ENCODE measurements at regions not wholly inside any gene's neighbourhood (a gene's known extent, or its start where the extent isn't known, plus 50 kb on each side); places are given as distances from the start of the nearest gene placed in this dataset.

- no peaks in the 10 kb centered on the region for H3K4me1 ChIP-seq (ENCODE audit: control insufficient read depth, insufficient read depth, low read length)
- no peaks in the 10 kb centered on the region for H3K27me3 ChIP-seq (ENCODE audit: control insufficient read depth, insufficient read depth, low read length)
- H3K4me3 ChIP-seq (ENCODE audit: low read length), result no peak overlapping the region
- no peaks in the 10 kb centered on the region for H3K9me3 ChIP-seq (ENCODE audit: control insufficient read depth, insufficient read depth, low read length)
- DNase-seq (ENCODE audit: low read depth, low spot score), result no peak
- no CpG with 5 or more reads among the region's 5 CpGs for WGBS (ENCODE audit: insufficient coverage, insufficient read length)
- no peaks in the 10 kb centered on the region for H3K36me3 ChIP-seq (ENCODE audit: control insufficient read depth, insufficient read depth, low read length)
- no peak overlapping the region for H3K27ac ChIP-seq (ENCODE audit: low read length)
Observed at GRCh38 chr13:47178090-47178950, 281.5 kb upstream of the HTR2A start.

GRCh38 chr13:47175172-47175866, 278.5 kb upstream of the HTR2A start:
- no peak overlapping the region for H3K27ac ChIP-seq (ENCODE audit: low read length)
- no peak for DNase-seq (ENCODE audit: low read depth, low spot score)
- WGBS (ENCODE audit: insufficient coverage, insufficient read length), result no CpG with 5 or more reads among the region's 3 CpGs

DNA sequence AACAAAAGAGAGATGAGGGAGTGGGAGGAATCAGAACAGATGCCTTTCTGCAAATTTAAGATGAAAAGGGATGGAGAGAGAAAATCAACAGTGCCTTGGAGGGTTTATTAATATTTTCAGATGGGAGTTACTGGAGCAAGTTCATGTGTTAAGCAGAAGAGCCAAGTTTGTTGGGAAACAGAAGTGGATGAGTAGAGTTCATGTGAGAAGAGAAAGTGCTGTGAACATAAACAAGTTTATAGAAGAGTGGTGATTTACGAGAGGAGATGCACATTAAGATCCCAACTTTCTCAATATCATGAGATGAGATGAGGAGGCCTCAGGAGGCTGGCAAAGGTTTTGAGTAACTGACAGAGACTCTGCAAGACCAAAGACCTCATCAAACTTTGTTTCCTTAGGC, 274.1 kb upstream of the HTR2A start:
- Histone ChIP-seq H3K4me1 (ENCODE audit: control insufficient read depth, insufficient read depth, low read length) (no peaks in the 10 kb centered on the region), H3K27me3 (ENCODE audit: control insufficient read depth, insufficient read depth, low read length) (no peaks in the 10 kb centered on the region), H3K9me3 (ENCODE audit: control insufficient read depth, insufficient read depth, low read length) (no peaks in the 10 kb centered on the region), H3K36me3 (ENCODE audit: control insufficient read depth, insufficient read depth, low read length) (no peaks in the 10 kb centered on the region), H3K4me3 (ENCODE audit: low read length) (no peak overlapping the region), H3K27ac (ENCODE audit: low read length) (no peak overlapping the region)
- no CpG with 5 or more reads among the region's 1 CpG for WGBS (ENCODE audit: insufficient coverage, insufficient read length)
- no peak for DNase-seq (ENCODE audit: low read depth, low spot score)

More at GRCh38 chr13:47175172-47175866, 278.5 kb upstream of the HTR2A start:
- no peaks in the 10 kb centered on the region for H3K4me1 ChIP-seq (ENCODE audit: control insufficient read depth, insufficient read depth, low read length)
- no peaks in the 10 kb centered on the region for H3K27me3 ChIP-seq (ENCODE audit: control insufficient read depth, insufficient read depth, low read length)
- H3K4me3 ChIP-seq (ENCODE audit: low read length), result no peak overlapping the region
- H3K36me3 ChIP-seq (ENCODE audit: control insufficient read depth, insufficient read depth, low read length), result no peaks in the 10 kb centered on the region
- no peaks in the 10 kb centered on the region for H3K9me3 ChIP-seq (ENCODE audit: control insufficient read depth, insufficient read depth, low read length)

GRCh38 chr13:47168618-47169017, 271.8 kb upstream of the HTR2A start:
- H3K36me3 ChIP-seq (ENCODE audit: control insufficient read depth, insufficient read depth, low read length), result no peaks in the 10 kb centered on the region
- no peaks in the 10 kb centered on the region for H3K9me3 ChIP-seq (ENCODE audit: control insufficient read depth, insufficient read depth, low read length)
- DNase-seq (ENCODE audit: low read depth, low spot score), result no peak
- no peak overlapping the region for H3K4me3 ChIP-seq (ENCODE audit: low read length)
- no peaks in the 10 kb centered on the region for H3K27me3 ChIP-seq (ENCODE audit: control insufficient read depth, insufficient read depth, low read length)
- H3K27ac ChIP-seq (ENCODE audit: low read length), result no peak overlapping the region
- H3K4me1 ChIP-seq (ENCODE audit: control insufficient read depth, insufficient read depth, low read length), result no peaks in the 10 kb centered on the region; the same call in 1 of the 2 replicates
- WGBS (ENCODE audit: insufficient coverage, insufficient read length), result no CpG with 5 or more reads among the region's 7 CpGs

- DNase-seq (ENCODE audit: low read depth, low spot score), result no peak
- H3K4me3 ChIP-seq (ENCODE audit: low read length), result no peak overlapping the region
Observed at GRCh38 chr13:47168066-47168465, 271.2 kb upstream of the HTR2A start.

DNA sequence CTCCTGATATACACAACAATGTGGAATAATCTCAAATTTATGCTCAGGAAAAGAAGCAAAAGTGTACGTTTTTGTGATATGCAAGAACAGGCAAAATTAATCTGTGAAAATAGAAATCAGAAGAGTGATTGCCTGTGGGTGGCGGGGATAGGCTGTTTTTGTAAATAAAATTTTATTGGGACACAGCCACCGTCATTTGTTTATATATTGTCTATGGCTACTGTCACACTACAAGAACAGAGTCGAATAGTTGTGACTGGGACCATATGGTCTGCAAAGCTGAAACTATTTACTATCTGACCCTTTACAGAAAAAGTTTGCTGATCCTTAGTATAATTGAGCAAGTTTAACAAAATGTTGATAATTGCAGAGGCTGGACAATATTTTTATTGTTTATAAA, 269.5 kb upstream of the HTR2A start:
- Histone ChIP-seq H3K9me3 (ENCODE audit: control insufficient read depth, insufficient read depth, low read length) (no peaks in the 10 kb centered on the region), H3K36me3 (ENCODE audit: control insufficient read depth, insufficient read depth, low read length) (no peaks in the 10 kb centered on the region), H3K27ac (ENCODE audit: low read length) (no peak overlapping the region), H3K4me1 (ENCODE audit: control insufficient read depth, insufficient read depth, low read length) (no peaks in the 10 kb centered on the region; the same call in 1 of the 2 replicates), H3K27me3 (ENCODE audit: control insufficient read depth, insufficient read depth, low read length) (no peaks in the 10 kb centered on the region), H3K4me3 (ENCODE audit: low read length) (no peak overlapping the region)
- no CpG with 5 or more reads among the region's 4 CpGs for WGBS (ENCODE audit: insufficient coverage, insufficient read length)
- DNase-seq (ENCODE audit: low read depth, low spot score), result no peak

More at GRCh38 chr13:47168066-47168465, 271.2 kb upstream of the HTR2A start:
- Histone ChIP-seq H3K4me1 (ENCODE audit: control insufficient read depth, insufficient read depth, low read length) (no peaks in the 10 kb centered on the region; the same call in 1 of the 2 replicates), H3K27me3 (ENCODE audit: control insufficient read depth, insufficient read depth, low read length) (no peaks in the 10 kb centered on the region), H3K27ac (ENCODE audit: low read length) (no peak overlapping the region), H3K36me3 (ENCODE audit: control insufficient read depth, insufficient read depth, low read length) (no peaks in the 10 kb centered on the region), H3K9me3 (ENCODE audit: control insufficient read depth, insufficient read depth, low read length) (no peaks in the 10 kb centered on the region)
- WGBS (ENCODE audit: insufficient coverage, insufficient read length), result no CpG with 5 or more reads among the region's 6 CpGs

DNA sequence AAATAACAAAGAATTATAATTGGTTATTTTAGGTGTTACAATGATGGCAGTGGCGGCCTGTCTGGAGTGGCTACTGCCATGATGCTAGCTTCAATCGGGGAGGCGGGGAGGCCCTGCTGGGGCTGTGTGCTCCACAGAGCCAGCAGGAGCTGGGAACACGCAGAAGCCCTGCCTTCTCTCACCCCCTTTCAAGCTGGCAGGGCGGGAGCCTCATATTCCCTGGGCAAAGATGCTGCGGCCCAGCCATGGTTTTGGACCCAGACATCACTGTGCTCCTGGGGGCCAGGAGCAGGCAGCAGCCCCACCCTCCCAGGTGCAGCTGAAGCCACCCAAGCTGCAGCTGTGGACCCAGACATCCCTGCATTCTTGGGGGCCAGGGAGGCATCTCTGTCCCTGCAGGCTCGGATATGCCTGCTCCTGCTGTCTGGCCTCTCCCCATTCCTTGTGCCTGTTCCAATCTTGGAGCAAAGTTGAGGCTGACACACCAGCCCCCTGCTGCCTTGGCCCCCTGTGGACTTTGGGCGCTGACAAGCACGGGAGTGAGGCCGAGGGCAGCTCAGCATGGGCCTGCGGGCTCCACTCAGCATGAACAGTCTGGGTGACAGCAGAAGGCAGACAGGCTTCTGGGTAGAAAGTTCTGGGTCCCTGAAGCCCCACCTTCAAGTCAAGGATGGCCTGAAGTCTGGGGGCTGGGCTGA, 263.1 kb upstream of the HTR2A start:
- Histone ChIP-seq H3K4me3 (ENCODE audit: low read length) (no peak overlapping the region), H3K27ac (ENCODE audit: low read length) (no peak overlapping the region), H3K4me1 (ENCODE audit: control insufficient read depth, insufficient read depth, low read length) (no peaks in the 10 kb centered on the region; the same call in 1 of the 2 replicates), H3K9me3 (ENCODE audit: control insufficient read depth, insufficient read depth, low read length) (no peaks in the 10 kb centered on the region), H3K27me3 (ENCODE audit: control insufficient read depth, insufficient read depth, low read length) (no peaks in the 10 kb centered on the region), H3K36me3 (ENCODE audit: control insufficient read depth, insufficient read depth, low read length) (no peaks in the 10 kb centered on the region)
- DNase-seq (ENCODE audit: low read depth, low spot score), result no peak
- no CpG with 5 or more reads among the region's 11 CpGs for WGBS (ENCODE audit: insufficient coverage, insufficient read length)

GRCh38 chr13:47158593-47158992, 261.7 kb upstream of the HTR2A start:
- Histone ChIP-seq H3K4me3 (ENCODE audit: low read length) (no peak overlapping the region), H3K27ac (ENCODE audit: low read length) (no peak overlapping the region), H3K4me1 (ENCODE audit: control insufficient read depth, insufficient read depth, low read length) (no peaks in the 10 kb centered on the region), H3K27me3 (ENCODE audit: control insufficient read depth, insufficient read depth, low read length) (no peaks in the 10 kb centered on the region), H3K36me3 (ENCODE audit: control insufficient read depth, insufficient read depth, low read length) (no peaks in the 10 kb centered on the region), H3K9me3 (ENCODE audit: control insufficient read depth, insufficient read depth, low read length) (no peaks in the 10 kb centered on the region)
- no CpG with 5 or more reads among the region's 2 CpGs for WGBS (ENCODE audit: insufficient coverage, insufficient read length)
- no peak for DNase-seq (ENCODE audit: low read depth, low spot score)

DNA sequence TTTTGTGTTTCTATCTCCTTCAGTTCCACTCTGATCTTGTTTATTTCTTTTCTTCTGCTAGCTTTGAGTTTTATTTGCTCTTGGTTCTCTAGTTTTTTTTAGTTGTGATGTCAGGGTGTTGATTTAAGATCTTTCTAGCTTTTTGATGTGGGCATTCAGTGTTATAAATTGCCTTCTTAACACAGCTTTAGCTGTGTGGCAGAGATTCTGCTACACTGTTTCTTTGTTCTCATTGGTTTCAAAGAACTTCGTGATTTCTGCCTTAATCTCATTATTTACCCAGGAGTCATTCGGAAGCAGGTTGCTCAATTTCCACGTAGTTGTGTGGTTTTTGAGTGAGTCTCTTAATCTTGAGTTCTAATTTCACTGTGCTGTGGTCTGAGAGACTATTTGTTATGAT, 251.7 kb upstream of the HTR2A start:
- Histone ChIP-seq H3K9me3 (ENCODE audit: control insufficient read depth, insufficient read depth, low read length) (no peaks in the 10 kb centered on the region), H3K27me3 (ENCODE audit: control insufficient read depth, insufficient read depth, low read length) (no peaks in the 10 kb centered on the region), H3K4me3 (ENCODE audit: low read length) (no peak overlapping the region), H3K36me3 (ENCODE audit: control insufficient read depth, insufficient read depth, low read length) (no peaks in the 10 kb centered on the region), H3K4me1 (ENCODE audit: control insufficient read depth, insufficient read depth, low read length) (no peaks in the 10 kb centered on the region), H3K27ac (ENCODE audit: low read length) (no peak overlapping the region)
- WGBS (ENCODE audit: insufficient coverage, insufficient read length), result no CpG with 5 or more reads among the region's 3 CpGs
- no peak for DNase-seq (ENCODE audit: low read depth, low spot score)

- no peak for DNase-seq (ENCODE audit: low read depth, low spot score)
- no peaks in the 10 kb centered on the region for H3K9me3 ChIP-seq (ENCODE audit: control insufficient read depth, insufficient read depth, low read length)
- H3K27me3 ChIP-seq (ENCODE audit: control insufficient read depth, insufficient read depth, low read length), result no peaks in the 10 kb centered on the region
- no peak overlapping the region for H3K27ac ChIP-seq (ENCODE audit: low read length)
- H3K36me3 ChIP-seq (ENCODE audit: control insufficient read depth, insufficient read depth, low read length), result no peaks in the 10 kb centered on the region
- no peaks in the 10 kb centered on the region for H3K4me1 ChIP-seq (ENCODE audit: control insufficient read depth, insufficient read depth, low read length)
- no peak overlapping the region for H3K4me3 ChIP-seq (ENCODE audit: low read length)
- no CpG with 5 or more reads among the region's 2 CpGs for WGBS (ENCODE audit: insufficient coverage, insufficient read length)
Observed at GRCh38 chr13:47147812-47148119, 250.9 kb upstream of the HTR2A start.

Measured in iPS DF 6.9 (cell line).